ENCODE measurements at regions not wholly inside any gene's neighbourhood (a gene's known extent, or its start where the extent isn't known, plus 50 kb on each side); places are given as distances from the start of the nearest gene placed in this dataset.

DNA sequence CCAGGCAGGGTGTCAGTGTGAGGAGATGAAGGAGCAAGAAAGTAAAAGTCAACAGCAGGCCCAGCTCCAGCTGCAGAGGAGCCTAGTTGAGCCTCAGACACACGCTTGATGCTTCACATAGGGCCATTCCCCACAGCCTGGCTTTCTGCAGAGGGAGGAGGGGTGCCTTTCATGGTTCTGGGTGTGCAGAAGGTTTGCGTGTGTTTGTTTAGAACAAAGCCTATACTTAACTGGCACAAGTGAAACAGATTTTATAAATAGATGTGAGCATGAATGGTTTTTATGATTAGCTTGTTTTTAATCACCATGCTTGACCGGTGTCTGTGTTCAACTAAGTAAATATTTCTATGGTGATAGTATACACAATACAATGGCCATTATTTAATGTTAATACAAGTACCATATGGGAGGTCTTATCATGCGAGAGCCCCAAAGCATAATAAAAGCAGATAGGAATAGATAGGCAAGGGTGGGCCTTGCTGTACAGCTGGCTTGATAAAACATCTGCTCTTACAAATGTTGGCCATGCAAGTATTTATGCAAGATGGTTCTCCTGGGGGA, 290.2 kb downstream of the ETS1 start:
- peak; percentile 99 for DNase-seq

DNA sequence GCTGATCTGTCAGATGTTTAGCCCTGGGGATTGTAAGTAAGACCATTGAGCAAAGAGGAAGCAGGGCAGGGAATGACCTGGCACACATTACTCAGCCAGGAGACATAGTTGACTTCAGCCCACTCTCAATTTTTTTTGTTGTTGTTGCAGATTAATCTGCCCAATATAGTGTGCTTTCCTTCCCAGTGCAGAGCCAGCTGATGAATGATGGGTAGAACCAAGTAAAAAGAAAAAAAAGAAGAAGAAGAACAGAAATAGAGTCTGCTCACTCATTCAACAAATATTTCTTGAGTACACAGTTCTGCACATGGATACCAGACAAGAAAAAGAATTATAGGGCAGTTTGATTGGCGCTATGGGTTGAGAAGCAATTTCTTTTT, 292.7 kb downstream of the ETS1 start:
- no peak for DNase-seq

- peak; percentile 59 for DNase-seq
Observed at GRCh38 chr11:128294001-128294670, 293.2 kb downstream of the ETS1 start.

DNA sequence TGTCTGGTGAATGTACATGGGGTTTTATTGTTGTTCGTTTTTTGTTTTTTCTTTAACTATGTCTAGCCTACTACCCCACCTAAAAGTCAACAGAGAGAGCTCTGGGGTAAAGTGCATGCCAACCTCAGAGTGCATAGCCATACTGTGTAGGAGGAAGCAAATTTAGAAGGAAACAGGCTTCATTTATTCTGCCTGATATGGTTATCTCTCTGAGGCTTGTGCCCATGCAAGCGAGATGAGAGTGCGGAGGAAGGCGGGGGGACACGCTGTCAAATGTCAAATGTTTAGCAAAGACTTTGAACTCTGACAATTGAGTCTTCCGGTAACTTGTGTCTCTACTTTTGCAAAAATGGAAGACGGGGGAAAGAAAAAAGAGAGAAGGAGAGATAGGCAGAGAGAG, 295.5 kb downstream of the ETS1 start:
- no peak for DNase-seq

DNA sequence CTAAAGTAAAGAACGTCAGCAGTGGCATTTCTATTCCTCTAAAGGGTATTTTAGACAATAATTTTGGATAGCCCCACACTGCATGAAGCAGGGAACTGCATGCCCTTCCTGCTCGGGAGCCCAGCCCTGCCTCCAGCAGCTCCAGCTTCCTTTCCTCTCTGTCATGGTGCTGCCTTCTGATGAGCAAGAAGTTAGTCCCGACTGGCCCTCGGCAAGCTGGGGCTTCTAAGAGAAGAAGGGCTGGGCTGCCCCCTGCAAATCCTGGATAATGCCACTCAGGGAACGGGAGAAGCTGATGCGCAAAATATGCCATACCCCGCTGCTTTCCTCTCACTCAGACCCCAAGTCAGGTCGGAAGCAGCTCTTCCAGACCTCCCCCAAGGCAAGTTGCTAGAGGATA, 296.4 kb downstream of the ETS1 start:
- DNase-seq, result no peak

GRCh38 chr11:128290106-128290840, 297.1 kb downstream of the ETS1 start:
- DNase-seq, result peak; percentile 75

DNA sequence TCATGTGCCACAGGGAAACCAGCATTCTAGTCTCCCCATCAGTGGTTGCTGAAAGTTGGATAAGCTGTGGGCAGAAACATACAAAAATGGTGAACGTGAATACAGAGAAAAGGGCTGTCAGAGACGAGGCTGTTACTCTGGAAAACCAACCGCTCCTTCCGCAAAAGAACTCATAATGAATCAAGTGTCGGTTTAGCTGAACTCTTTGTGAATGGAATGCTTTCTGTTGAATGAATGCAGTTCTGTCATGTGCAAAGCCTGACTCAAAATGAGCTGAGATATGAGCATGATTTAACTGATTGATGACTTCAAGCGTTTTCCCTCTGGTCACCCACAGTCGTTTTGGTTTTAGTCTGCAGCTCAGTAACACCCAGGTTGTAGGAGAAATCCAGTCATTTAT, 298.3 kb downstream of the ETS1 start:
- DNase-seq, result no peak

GRCh38 chr11:128288368-128288767, 299.0 kb downstream of the ETS1 start:
- no peak for DNase-seq

- DNase-seq, result no peak
Observed at GRCh38 chr11:128285321-128285720, 302.0 kb downstream of the ETS1 start.

DNA sequence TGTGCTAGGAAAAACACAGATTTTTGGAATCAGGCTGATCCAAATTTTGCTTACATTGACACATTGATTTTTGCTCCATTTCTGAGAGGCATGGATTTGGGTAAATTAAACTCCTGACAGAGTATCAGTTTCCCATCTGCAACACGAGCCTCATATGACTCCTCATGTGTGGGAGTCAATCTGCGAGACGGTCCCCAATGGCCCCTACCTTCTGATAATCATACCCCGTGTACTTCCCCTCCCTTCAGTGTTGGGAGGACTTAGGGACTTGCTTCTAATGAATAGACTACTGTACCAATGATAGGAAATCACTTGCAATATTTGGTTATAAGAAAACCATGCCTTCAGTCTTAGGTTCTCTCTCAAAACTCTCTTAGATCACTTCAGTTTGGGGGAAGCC, 302.7 kb downstream of the ETS1 start:
- no peak for DNase-seq

DNA sequence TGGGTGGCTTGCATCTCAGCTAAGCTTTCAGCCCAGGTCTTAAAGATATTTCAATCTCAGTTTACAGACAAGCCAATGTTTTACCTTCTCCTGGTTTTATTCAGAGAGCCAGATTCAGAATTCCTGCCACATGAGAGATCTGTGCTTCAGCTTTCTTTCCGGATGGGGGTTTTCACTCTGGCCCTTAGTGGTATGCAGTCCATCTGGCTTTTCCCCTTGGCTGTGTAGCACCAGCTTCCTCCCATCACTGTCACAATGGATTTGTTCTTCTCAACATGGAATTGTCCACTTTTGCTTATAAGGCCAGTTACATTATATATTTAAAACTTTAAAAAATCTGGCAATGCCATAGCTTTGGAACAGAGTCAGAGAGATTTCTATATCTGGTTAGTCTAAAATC, 303.9 kb downstream of the ETS1 start:
- no peak for DNase-seq

GRCh38 chr11:128282053-128282452, 305.3 kb downstream of the ETS1 start:
- no peak for DNase-seq

GRCh38 chr11:128279866-128280265, 307.5 kb downstream of the ETS1 start:
- DNase-seq, result no peak

- DNase-seq, result no peak
Observed at GRCh38 chr11:128273736-128274135, 313.6 kb downstream of the ETS1 start.

DNA sequence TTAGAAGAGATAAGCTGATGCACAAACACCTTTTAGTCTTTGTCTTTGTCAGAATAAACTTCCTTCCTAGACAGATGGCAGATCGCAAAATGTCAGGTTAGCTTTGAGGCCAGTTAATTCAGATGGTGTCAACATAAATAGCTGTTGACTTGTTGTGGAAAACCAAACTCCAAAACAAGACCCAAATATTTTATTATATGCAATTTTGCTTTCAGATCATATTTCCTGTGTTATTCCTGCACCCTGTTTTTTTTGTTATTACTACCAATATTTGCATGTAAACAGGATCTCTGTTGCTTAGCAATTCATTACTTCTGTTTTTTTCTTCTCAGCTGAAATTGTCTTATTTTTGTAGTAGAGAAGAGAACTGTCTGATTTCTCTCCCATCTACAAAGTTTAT, 316.0 kb downstream of the ETS1 start:
- DNase-seq, result no peak

DNA sequence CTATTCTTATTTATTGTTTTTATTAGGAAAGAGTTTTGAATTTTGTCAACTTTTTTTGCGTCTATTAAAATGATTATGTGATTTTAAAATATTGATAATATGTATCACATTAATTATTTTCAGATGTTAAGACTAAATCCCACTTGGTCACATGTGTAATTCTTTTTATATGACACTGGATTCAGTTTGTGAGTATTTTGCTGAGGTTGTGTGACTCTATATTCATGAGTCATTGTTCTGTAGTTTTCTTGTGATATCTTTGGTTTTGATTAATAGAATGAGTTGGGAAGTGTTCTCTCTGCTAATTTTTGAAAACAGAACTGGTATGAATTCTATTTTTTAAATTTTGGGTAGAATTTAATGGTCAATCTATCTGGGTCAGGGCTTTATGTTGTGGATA, 317.9 kb downstream of the ETS1 start:
- no peak for DNase-seq

DNA sequence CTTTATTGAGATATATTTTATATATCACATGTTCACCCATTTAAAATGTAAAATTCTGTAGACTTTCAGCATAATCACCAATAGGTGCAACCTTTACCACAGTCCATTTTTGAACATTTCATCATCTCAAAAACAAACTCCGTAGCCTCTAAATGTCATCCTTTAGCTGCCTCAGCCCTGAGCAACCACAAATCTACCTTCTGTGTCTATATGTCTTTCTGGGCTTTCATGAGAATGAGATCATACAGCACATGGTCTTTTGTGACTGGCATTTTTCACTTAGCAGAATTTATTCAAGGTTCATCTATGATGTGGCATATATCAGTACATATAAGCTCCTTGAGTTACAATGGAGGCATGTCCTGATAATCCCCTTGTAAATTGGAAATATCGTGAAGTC, 320.5 kb downstream of the ETS1 start:
- DNase-seq, result no peak

DNA sequence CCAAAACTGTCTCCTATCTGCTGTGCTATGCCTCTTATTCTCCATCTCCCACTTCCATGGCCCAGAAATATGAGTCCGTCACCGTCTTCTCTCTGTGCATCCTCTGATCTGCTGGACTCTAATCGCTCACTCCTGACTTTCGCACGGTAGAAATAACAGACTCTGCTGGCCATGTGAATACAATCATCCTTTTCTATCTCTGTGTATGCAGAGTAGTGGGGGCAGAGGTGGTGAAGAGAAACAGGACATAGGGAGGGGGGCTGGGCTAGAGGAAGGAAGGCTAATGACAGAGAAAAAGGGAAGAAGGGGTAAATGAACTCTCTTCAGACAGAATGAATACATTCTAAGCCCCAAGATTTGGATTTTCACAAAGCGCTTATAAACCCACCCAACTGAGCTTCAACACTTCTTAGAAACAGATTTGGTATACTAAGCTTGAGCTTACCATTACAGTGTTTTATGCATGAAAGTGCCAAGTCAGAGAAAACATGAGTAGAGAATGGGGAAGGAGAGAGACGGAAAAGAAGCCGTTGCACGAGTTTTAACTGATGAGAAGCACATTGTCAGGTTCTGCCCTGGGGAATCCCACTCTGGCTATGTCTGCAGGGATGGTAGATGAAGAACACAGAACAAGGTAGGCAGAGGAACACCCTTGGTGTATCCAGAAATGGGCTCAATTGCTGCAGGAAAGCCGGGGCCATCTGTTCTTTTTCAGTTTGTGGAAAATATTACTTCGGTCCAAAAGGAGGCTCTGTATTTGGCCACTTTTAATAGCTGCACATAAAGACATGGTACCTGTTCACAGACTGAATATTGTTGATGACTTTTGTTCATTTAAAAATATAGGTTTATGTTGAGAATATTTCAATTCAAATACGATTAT, 324.7 kb downstream of the ETS1 start:
- no peak for DNase-seq

DNA sequence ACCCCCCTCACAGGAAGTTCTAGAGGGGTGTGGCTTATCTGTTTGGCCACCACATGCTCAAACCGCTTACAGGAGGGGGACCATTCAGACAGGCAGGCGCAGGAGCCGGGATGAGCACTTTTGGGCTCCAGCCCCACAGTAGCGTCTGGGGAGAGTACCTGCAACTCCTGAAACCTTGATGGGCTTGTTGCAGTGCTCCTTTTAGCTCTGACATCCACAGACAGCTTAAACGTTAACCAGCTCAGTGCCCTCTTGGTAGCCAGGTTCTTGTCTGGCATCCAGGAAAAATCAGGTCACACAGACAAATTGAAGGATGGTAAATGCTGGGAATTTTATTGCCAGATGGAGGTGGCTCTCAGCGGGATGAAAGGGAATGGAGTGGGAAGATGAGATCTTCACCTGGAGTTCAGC, 326.3 kb downstream of the ETS1 start:
- DNase-seq, result no peak

GRCh38 chr11:128260398-128260797, 327.0 kb downstream of the ETS1 start:
- DNase-seq, result no peak

- no peak for DNase-seq
Observed at GRCh38 chr11:128259816-128260215, 327.5 kb downstream of the ETS1 start.

- DNase-seq, result no peak
Observed at GRCh38 chr11:128254941-128255340, 332.4 kb downstream of the ETS1 start.

DNA sequence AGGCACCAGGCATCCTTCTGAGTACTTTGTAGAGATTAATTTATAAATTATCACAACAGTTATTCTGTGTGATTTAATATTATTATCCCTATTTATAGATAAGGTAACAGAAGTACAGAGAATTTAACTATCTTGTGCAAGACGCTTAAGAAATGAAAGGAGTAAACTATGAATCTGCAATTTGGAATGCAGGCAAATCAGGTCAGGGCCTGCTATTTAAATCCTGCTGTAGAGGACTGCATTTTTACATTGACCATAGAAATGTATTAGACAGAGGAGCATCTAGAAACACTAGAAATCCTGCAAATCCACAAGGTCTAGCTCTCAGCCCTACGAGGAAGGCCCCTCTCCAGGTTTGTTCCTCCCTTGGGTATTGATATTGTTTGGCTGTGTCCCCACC, 336.2 kb downstream of the ETS1 start:
- DNase-seq, result no peak

GRCh38 chr11:128250482-128250881, 336.9 kb downstream of the ETS1 start:
- DNase-seq, result no peak
